CD4-positive, alpha-beta T cell (primary cell): ENCODE measurements at regions not wholly inside any gene's neighbourhood (a gene's known extent, or its start where the extent isn't known, plus 50 kb on each side); places are given as distances from the start of the nearest gene placed in this dataset.

Experiments
- ATAC-seq: fragments of 200-7000 bp; cut with Tn5 transposase; one replicate; pipeline ENCODE4 v1.10.0; 2022; ENCODE audit warnings: mild to moderate bottlenecking; ENCODE audit not compliant: poor library complexity
- CTCF ChIA-PET: fragments of 350-600 bp; sonication (Branson Sonifier 250); formaldehyde crosslinking; loops from one replicate; lab custom pipeline; 2021; ENCODE audit warnings: antibody characterized with exemption, inconsistent platforms; lab: Charles Lee
- POLR2A ChIA-PET: fragments of 350-600 bp; sonication (Branson Sonifier 250); formaldehyde crosslinking; loops from one replicate; lab custom pipeline; 2021; ENCODE audit warnings: antibody characterized with exemption, inconsistent platforms; lab: Charles Lee
- DNase-seq, 14 experiments: peaks; one replicate each; pipeline ENCODE4 v3.0.0-alpha.2; 2013 to 2020; ENCODE audit warnings: mixed read lengths in 2 of 14
- H3K27ac ChIP-seq, 2 donors: one replicate each; pipeline versions ENCODE4 v1.5.1 to v1.7.0; 2013; ENCODE audit warnings: low read length in 2 of 2, low read depth in 1 of 2, mild to moderate bottlenecking in 1 of 2
- H3K27me3 ChIP-seq, 2 experiments: 1 replicate in 1 of 2; 2 replicates in 1 of 2; pipeline versions ENCODE4 v1.6.1 to v1.7.0; 2013; ENCODE audit warnings: low read length in 2 of 2, control low read depth in 1 of 2, mild to moderate bottlenecking in 1 of 2, moderate library complexity in 1 of 2; ENCODE audit not compliant: insufficient read depth in 2 of 2, control insufficient read depth in 1 of 2
- H3K36me3 ChIP-seq: one replicate; pipeline ENCODE4 v1.6.1; 2013; ENCODE audit warnings: low read length, control low read depth; ENCODE audit not compliant: insufficient read depth
- H3K4me1 ChIP-seq: one replicate; pipeline ENCODE4 v1.6.1; 2013; ENCODE audit warnings: low read length, control low read depth; ENCODE audit not compliant: insufficient read depth
- H3K4me3 ChIP-seq: one replicate; pipeline ENCODE4 v1.5.1; 2013; ENCODE audit warnings: mild to moderate bottlenecking, low read length, moderate library complexity
- H3K9me3 ChIP-seq, 2 experiments: 1 replicate in 1 of 2; 2 replicates in 1 of 2; pipeline versions ENCODE4 v1.6.1 to v1.7.0; 2013; ENCODE audit warnings: low read length in 2 of 2, mild to moderate bottlenecking in 2 of 2, control low read depth in 1 of 2, moderate library complexity in 1 of 2; ENCODE audit not compliant: control insufficient read depth in 1 of 2, insufficient read depth in 1 of 2
- H3K27ac Mint-ChIP-seq: one replicate; pipeline ENCODE4 v1.8.0; 2020; ENCODE audit warnings: mixed read lengths
- H3K27me3 Mint-ChIP-seq: one replicate; pipeline ENCODE4 v1.8.0; 2021; ENCODE audit warnings: mixed read lengths
- H3K36me3 Mint-ChIP-seq: one replicate; pipeline ENCODE4 v1.8.0; 2021; ENCODE audit warnings: low read depth, mixed read lengths
- H3K4me1 Mint-ChIP-seq: one replicate; pipeline ENCODE4 v1.8.0; 2021; ENCODE audit warnings: low read depth, mixed read lengths
- H3K4me3 Mint-ChIP-seq: one replicate; pipeline ENCODE4 v1.8.0; 2020; ENCODE audit warnings: mild to moderate bottlenecking, mixed read lengths
- H3K9me3 Mint-ChIP-seq: one replicate; pipeline ENCODE4 v1.8.0; 2020; ENCODE audit warnings: mixed read lengths
- intact Hi-C, 2 experiments: fragments of 100-400 bp; cut with DNase I in 1 of 2; cut with micrococcal nuclease in 1 of 2; formaldehyde crosslinking; loops; one replicate each; pipeline versions ENCODE4 v1.15.1 to v1.9.0; 2023 to 2025; cut with DNase I, micrococcal nuclease
- TF ChIP-seq, protein P1 (sequence below): fragments of 200-600 bp; IDR thresholded peaks from one replicate; pipeline ENCODE4 v1.8.0; 2022; ENCODE audit warnings: antibody characterized with exemption, mild to moderate bottlenecking

DNA sequence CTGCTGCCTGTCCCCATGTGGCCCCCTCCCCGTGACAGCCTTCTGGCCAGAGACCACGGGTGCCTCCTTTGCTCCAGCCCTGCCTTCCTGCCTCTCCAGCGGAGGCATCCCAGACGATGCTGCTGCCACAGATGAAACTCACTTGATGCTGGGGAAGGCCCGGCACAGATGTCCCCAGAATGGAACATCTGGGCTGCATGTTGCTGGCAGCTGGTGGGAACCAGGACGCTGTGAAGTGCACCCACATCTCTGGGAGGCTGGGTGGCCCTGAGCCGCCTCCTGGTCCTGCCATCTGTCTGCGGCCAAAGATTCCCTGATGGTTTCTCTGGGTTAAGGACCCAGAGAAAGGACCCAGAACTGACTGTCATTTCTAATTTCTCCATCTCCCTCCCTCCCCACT lies 51.9 kb upstream of the PTPRS start:
- intact Hi-C loops, result no loop called here
- Mint-ChIP-seq H3K36me3 (no peaks in the 10 kb centered on the region), H3K27me3 (peaks cover 72% of the 10 kb centered on the region), H3K9me3 (peaks cover 6% of the 10 kb centered on the region), H3K4me3 (no peak overlapping the region), H3K4me1 (no peaks in the 10 kb centered on the region), H3K27ac (no peak overlapping the region)
- no peak for ATAC-seq
- Histone ChIP-seq H3K27ac (no peak overlapping the region), H3K9me3 (peaks cover 6 to 17% of the 10 kb centered on the region in 2 experiments), H3K4me1 (no peaks in the 10 kb centered on the region), H3K36me3 (no peaks in the 10 kb centered on the region), H3K4me3 (no peak overlapping the region), H3K27me3 (peaks cover 30 to 51% of the 10 kb centered on the region in 2 experiments)
- ChIA-PET CTCF (no interaction called here), POLR2A (no interaction called here)
- TF ChIP-seq, protein P1, sequence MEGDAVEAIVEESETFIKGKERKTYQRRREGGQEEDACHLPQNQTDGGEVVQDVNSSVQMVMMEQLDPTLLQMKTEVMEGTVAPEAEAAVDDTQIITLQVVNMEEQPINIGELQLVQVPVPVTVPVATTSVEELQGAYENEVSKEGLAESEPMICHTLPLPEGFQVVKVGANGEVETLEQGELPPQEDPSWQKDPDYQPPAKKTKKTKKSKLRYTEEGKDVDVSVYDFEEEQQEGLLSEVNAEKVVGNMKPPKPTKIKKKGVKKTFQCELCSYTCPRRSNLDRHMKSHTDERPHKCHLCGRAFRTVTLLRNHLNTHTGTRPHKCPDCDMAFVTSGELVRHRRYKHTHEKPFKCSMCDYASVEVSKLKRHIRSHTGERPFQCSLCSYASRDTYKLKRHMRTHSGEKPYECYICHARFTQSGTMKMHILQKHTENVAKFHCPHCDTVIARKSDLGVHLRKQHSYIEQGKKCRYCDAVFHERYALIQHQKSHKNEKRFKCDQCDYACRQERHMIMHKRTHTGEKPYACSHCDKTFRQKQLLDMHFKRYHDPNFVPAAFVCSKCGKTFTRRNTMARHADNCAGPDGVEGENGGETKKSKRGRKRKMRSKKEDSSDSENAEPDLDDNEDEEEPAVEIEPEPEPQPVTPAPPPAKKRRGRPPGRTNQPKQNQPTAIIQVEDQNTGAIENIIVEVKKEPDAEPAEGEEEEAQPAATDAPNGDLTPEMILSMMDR, result no peak
- no peak for DNase-seq

DNA sequence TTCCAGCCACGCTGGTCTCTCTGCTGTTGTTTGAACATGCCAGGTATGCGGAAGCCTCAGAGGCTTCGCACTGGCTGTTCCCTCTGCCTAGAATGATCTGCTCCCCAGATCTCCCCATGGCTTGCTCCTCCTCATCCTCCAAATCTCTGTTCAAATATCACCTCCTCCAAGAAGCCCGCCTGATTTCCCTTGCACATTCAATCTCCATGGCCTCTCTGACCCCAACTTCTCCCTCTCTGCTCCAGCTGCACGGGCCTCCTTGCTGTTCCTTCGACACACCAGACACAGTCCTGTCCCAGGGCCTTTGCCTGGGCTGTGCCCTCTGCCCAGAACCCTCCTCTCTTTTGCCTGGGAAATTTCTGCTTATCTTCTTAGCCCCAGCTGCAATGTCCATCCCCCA lies 52.5 kb upstream of the PTPRS start:
- DNase-seq (no peak), ATAC-seq (no peak)
- ChIA-PET CTCF (no interaction called here), POLR2A (no interaction called here)
- Histone ChIP-seq H3K4me1 (no peaks in the 10 kb centered on the region), H3K27me3 (peaks cover 34 to 57% of the 10 kb centered on the region in 2 experiments), H3K27ac (no peak overlapping the region), H3K4me3 (no peak overlapping the region), H3K36me3 (no peaks in the 10 kb centered on the region), H3K9me3 (peaks cover 6 to 17% of the 10 kb centered on the region in 2 experiments)
- no peaks in the 10 kb centered on the region for H3K4me1 Mint-ChIP-seq
- intact Hi-C loops, result no loop called here
- peaks cover 3% of the 10 kb centered on the region for H3K9me3 Mint-ChIP-seq
- H3K27me3 Mint-ChIP-seq, result peaks cover 72% of the 10 kb centered on the region
- no peak overlapping the region for H3K27ac Mint-ChIP-seq
- no peaks in the 10 kb centered on the region for H3K36me3 Mint-ChIP-seq
- no peak overlapping the region for H3K4me3 Mint-ChIP-seq
- TF ChIP-seq, protein P1, result no peak

DNA sequence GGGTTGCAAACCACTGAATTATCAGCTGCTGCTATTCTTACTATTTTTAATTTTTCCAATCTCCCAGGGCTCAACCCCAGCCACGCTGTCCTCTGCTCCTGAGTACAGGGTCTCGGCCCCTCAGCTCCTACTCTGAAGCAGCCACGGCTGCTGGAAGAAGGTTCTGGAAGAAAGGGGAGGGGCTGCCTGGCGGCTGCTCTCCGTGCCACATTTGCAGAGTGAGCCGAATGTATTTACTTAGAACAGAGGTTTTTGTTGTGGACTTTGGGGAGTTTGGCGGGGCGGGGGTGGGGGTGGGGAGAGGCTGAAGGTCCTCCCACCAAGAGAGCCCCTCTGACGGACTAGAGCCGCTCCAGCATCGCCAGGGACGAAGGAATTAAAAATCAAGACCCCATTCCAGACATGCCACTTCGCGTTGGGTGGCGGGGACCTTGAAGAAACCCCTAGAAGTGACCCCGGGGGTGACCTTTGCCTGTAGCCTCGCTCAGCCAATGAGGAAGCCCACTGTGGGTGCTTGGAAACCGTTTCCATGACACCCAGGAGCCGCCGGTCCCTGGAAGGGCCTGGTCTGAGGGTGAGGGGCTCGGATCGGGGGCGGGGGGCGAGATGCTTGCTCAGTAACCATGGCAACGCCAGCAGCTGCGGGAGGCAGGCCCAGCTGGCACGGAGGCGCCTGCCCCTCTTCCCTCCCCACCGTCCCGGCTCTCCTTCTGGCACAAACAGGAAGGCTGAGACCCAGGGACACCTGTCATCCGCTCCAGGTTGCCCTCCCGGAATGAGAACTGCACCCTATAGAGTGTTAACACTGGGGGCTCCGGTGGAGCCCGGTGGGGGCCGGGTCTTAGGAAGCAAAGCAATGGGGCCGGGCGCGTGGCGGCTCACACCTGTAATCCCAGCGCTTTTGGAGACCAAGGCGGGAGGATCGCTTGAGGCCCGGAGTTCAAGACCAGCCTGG lies 54.2 kb upstream of the PTPRS start:
- no peaks in the 10 kb centered on the region for H3K4me1 Mint-ChIP-seq
- no peak overlapping the region for H3K4me3 Mint-ChIP-seq
- POLR2A ChIA-PET, result no interaction called here
- H3K4me3 ChIP-seq, result no peak overlapping the region
- H3K4me1 ChIP-seq, result no peaks in the 10 kb centered on the region
- intact Hi-C loops, result no loop called here
- ATAC-seq, result no peak
- no peak overlapping the region for H3K27ac ChIP-seq
- CTCF ChIA-PET, result no interaction called here
- H3K27me3 Mint-ChIP-seq, result peaks cover 74% of the 10 kb centered on the region
- DNase-seq, result no peak
- peaks cover 3% of the 10 kb centered on the region for H3K9me3 Mint-ChIP-seq
- TF ChIP-seq, protein P1, result no peak
- no peaks in the 10 kb centered on the region for H3K36me3 Mint-ChIP-seq
- no peaks in the 10 kb centered on the region for H3K36me3 ChIP-seq
- peaks cover 38 to 63% of the 10 kb centered on the region in 2 experiments for H3K27me3 ChIP-seq
- H3K27ac Mint-ChIP-seq, result no peak overlapping the region
- peaks cover 6 to 11% of the 10 kb centered on the region in 2 experiments for H3K9me3 ChIP-seq
